ENCODE measurements at regions not wholly inside any gene's neighbourhood (a gene's known extent, or its start where the extent isn't known, plus 50 kb on each side); places are given as distances from the start of the nearest gene placed in this dataset.

GRCh38 chr1:36565576-36566501, 83.1 kb upstream of the CSF3R start:
- DNase-seq (peak; percentile 29), ATAC-seq (no peak)
- H3K4me1 ChIP-seq: no peaks in the 10 kb centered on the region
- no peak overlapping the region for H3K4me3 ChIP-seq
- intact Hi-C loops (cut with DNase I): no loop called here
- H3K27ac ChIP-seq: no peak overlapping the region
- no peaks in the 10 kb centered on the region for H3K36me3 ChIP-seq
- H3K9me3 ChIP-seq: no peaks in the 10 kb centered on the region
- H3K27me3 ChIP-seq (ENCODE audit: low read depth): peaks cover 10% of the 10 kb centered on the region
- no peak for TF ChIP-seq CTCF (IDR thresholded peaks at IDR 0.05)

- DNase-seq: peak; percentile 14
- Histone ChIP-seq H3K27ac (no peak overlapping the region), H3K36me3 (no peaks in the 10 kb centered on the region), H3K27me3 (ENCODE audit: low read depth) (peaks cover 10% of the 10 kb centered on the region), H3K4me1 (no peaks in the 10 kb centered on the region), H3K9me3 (no peaks in the 10 kb centered on the region), H3K4me3 (no peak overlapping the region)
- no peak for TF ChIP-seq CTCF (IDR thresholded peaks at IDR 0.05)
- intact Hi-C loops (cut with DNase I): no loop called here
- no peak for ATAC-seq
Measured at GRCh38 chr1:36562181-36562685, 79.5 kb upstream of the CSF3R start.

GRCh38 chr1:36561361-36561724, 78.6 kb upstream of the CSF3R start:
- Histone ChIP-seq H3K9me3 (no peaks in the 10 kb centered on the region), H3K36me3 (no peaks in the 10 kb centered on the region), H3K4me1 (no peaks in the 10 kb centered on the region), H3K27me3 (ENCODE audit: low read depth) (peaks cover 12% of the 10 kb centered on the region), H3K27ac (no peak overlapping the region), H3K4me3 (no peak overlapping the region)
- ATAC-seq (no peak), DNase-seq (no peak)
- no peak for TF ChIP-seq CTCF (IDR thresholded peaks at IDR 0.05)
- intact Hi-C loops (cut with DNase I): no loop called here

- DNase-seq: peak; percentile 30
- TF ChIP-seq CTCF (IDR thresholded peaks at IDR 0.05): no peak
- Histone ChIP-seq H3K4me3 (no peak overlapping the region), H3K4me1 (no peaks in the 10 kb centered on the region), H3K27ac (no peak overlapping the region), H3K36me3 (no peaks in the 10 kb centered on the region), H3K9me3 (no peaks in the 10 kb centered on the region), H3K27me3 (ENCODE audit: low read depth) (peaks cover 18% of the 10 kb centered on the region)
- intact Hi-C loops (cut with DNase I): no loop called here
- no peak for ATAC-seq
Measured at GRCh38 chr1:36560621-36561360, 78.1 kb upstream of the CSF3R start.

- no peaks in the 10 kb centered on the region for H3K4me1 ChIP-seq
- no peaks in the 10 kb centered on the region for H3K9me3 ChIP-seq
- DNase-seq (no peak), ATAC-seq (no peak)
- H3K27me3 ChIP-seq (ENCODE audit: low read depth): peaks cover 12% of the 10 kb centered on the region
- H3K4me3 ChIP-seq: no peak overlapping the region
- intact Hi-C loops (cut with DNase I): no loop called here
- H3K27ac ChIP-seq: no peak overlapping the region
- no peaks in the 10 kb centered on the region for H3K36me3 ChIP-seq
- no peak for TF ChIP-seq CTCF (IDR thresholded peaks at IDR 0.05)
Measured at GRCh38 chr1:36560177-36560576, 77.5 kb upstream of the CSF3R start.

All from lower lobe of right lung (tissue), 2 donors.